ENCODE measurements at regions not wholly inside any gene's neighbourhood (a gene's known extent, or its start where the extent isn't known, plus 50 kb on each side); places are given as distances from the start of the nearest gene placed in this dataset.

DNA sequence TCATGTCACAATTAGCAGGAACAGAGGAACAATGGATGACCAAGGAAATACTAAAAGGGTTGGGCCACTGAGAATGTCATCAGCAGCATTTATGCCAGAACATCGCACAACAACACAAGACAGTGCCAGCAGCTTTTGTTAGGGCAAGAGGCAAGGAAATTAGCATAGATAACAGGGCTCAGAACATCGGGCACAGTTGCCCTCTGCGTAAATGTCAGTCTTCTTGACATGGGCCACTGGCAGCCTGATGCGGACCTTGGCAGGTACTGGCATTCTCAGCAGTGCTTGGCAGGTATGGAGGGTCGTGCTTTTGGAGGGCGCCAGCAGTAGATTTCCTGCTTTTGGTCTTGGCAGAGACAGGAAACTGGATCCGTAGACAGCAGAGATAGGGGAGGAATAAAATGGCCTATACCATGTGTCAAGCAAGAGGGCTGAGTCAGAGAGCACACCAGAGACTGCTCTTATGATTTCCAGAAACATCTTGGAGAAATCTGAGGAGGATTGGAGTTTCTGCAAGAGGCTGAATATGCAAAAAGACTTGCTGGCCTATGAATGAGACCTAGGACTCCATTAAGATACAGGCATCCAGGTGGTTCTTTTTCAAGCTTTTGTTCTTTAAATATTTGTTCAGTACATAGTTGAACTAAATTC lies 371.5 kb upstream of the MTPN start:
- TF ChIP-seq CTCF (conservative IDR thresholded peaks at IDR 0.05; ENCODE audit: low read depth) = no peak
- H3K27ac ChIP-seq = no peak overlapping the region
- POLR2A ChIA-PET (ENCODE audit: low non-redundant PET) = no interaction called here
- DNase-seq (ENCODE audit: low spot score) = no peak
- CTCF ChIA-PET = no interaction called here

- TF ChIP-seq CTCF (conservative IDR thresholded peaks at IDR 0.05; ENCODE audit: low read depth) = no peak
- ChIA-PET CTCF (no interaction called here), POLR2A (ENCODE audit: low non-redundant PET) (no interaction called here)
- no peak for DNase-seq (ENCODE audit: low spot score)
- no peak overlapping the region for H3K27ac ChIP-seq
Measured at GRCh38 chr7:136348142-136348541, 371.0 kb upstream of the MTPN start.

DNA sequence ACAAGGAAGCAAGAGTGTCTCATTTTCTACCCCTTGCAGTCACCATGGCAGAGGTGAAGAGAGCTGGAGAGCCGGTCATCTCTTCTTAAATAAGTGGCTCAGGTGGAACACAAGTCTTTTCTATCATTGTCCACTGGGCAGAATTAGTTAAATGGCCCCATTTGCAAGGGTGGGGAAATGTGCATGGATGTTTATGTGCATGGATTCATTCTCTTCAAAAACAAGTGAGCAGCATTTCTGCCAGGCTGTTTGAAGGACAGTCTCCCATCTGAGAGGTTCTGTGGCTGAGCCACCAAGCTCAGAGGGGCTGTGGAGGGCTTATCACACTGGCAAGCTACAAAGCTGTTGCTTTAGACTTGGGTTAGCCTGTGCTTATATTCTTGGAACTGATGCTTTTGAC lies 370.3 kb upstream of the MTPN start:
- no peak for DNase-seq (ENCODE audit: low spot score)
- H3K27ac ChIP-seq = no peak overlapping the region
- ChIA-PET POLR2A (ENCODE audit: low non-redundant PET) (no interaction called here), CTCF (no interaction called here)
- no peak for TF ChIP-seq CTCF (conservative IDR thresholded peaks at IDR 0.05; ENCODE audit: low read depth)

- H3K27ac ChIP-seq = no peak overlapping the region
- ChIA-PET POLR2A (ENCODE audit: low non-redundant PET) (no interaction called here), CTCF (no interaction called here)
- DNase-seq (ENCODE audit: low spot score) = no peak
- no peak for TF ChIP-seq CTCF (conservative IDR thresholded peaks at IDR 0.05; ENCODE audit: low read depth)
Measured at GRCh38 chr7:136342251-136342650, 365.1 kb upstream of the MTPN start.

DNA sequence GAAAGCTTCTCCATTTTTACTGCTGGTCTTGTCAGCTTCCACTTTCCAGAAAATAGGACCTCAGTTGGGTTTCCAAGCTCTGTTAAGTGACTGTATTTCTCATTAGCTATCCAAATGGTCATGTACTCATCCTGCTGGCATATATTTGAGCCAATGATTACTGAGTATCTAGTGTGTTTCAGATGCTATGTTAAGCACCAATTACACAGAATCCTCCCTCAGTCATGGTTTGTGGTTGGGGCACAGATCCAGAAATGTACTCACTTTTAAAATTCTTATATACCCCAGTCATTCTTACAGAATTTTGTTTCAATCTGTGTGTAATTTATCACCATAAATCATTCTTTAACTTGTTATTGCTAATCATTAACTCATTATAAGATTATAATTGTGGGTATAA lies 362.3 kb upstream of the MTPN start:
- H3K27ac ChIP-seq = no peak overlapping the region
- ChIA-PET POLR2A (ENCODE audit: low non-redundant PET) (no interaction called here), CTCF (no interaction called here)
- no peak for TF ChIP-seq CTCF (conservative IDR thresholded peaks at IDR 0.05; ENCODE audit: low read depth)
- no peak for DNase-seq (ENCODE audit: low spot score)

DNA sequence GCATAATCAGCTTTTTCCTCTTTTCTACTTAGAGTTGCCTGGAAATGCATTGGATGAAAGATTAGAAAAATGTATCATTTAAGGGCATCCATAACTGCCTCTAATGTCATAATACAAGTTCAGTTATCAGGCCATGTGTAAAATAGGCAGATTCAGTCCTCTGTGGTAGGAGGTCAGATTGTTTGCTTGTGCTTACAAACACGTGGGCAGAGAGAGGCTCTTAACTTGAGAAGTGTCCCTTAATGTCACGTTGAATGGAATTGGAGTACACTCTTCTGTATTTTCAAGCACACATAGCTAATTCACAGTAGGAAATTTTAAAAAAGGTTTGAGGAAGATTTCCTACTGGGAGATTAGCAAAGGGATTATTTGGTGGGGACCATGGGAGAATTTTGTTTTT lies 359.8 kb upstream of the MTPN start:
- POLR2A ChIA-PET (ENCODE audit: low non-redundant PET) = no interaction called here

More for the DNA sequence above, 359.8 kb upstream of the MTPN start:
- no peak overlapping the region for H3K27ac ChIP-seq
- TF ChIP-seq CTCF (conservative IDR thresholded peaks at IDR 0.05; ENCODE audit: low read depth) = no peak
- no peak for DNase-seq (ENCODE audit: low spot score)
- CTCF ChIA-PET = no interaction called here

All from RWPE1 (cell line).